ENCODE measurements at regions not wholly inside any gene's neighbourhood (a gene's known extent, or its start where the extent isn't known, plus 50 kb on each side); places are given as distances from the start of the nearest gene placed in this dataset.

- no peak for TF ChIP-seq REST (IDR thresholded peaks at IDR 0.05)
- no peak for TF ChIP-seq MAX (IDR thresholded peaks at IDR 0.05)
- TF ChIP-seq CTCF (IDR thresholded peaks at IDR 0.05; ENCODE audit: low read depth, low read length, missing input control), result no peak
- TF ChIP-seq RXRA (IDR thresholded peaks at IDR 0.05), result no peak
- no peak for TF ChIP-seq RAD21 (IDR thresholded peaks at IDR 0.05)
- TF ChIP-seq FOXA1 (IDR thresholded peaks at IDR 0.05), result no peak
- no peak for TF ChIP-seq TAF1 (conservative IDR thresholded peaks at IDR 0.05)
- no peak for TF ChIP-seq ATF3 (IDR thresholded peaks at IDR 0.05)
- TF ChIP-seq GABPA (IDR thresholded peaks at IDR 0.05 in 1 of 2, conservative IDR thresholded peaks at IDR 0.05 in 1 of 2), result no peak
Observed at GRCh38 chr5:174514325-174514724, 210.1 kb upstream of the MSX2 start.
